Right lung (tissue), 2 donors: ENCODE measurements at regions not wholly inside any gene's neighbourhood (a gene's known extent, or its start where the extent isn't known, plus 50 kb on each side); places are given as distances from the start of the nearest gene placed in this dataset.

Experiments used
- DNase-seq, 2 donors: peaks; one replicate each; pipeline ENCODE4 v3.0.0-alpha.2; 2013

DNA sequence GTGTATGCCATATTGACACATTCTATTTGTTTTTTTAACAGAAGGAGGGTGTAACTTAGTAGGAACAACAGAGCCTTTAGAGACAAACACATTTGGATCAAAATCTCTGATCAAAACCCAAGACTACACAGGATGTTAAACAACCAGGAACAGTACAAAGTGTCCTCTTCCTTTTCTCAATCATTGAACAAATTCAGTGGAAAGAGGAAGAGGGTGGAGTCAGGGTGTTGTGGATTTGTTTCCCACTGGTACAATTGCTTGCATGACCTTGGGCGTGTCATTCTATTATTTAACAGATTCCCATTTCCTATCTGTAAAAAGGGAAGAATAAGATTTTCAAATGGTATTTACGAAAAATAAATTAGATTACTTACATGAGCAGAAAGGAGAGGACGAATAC lies 1162.8 kb upstream of the PRKX start:
- DNase-seq = no peak

DNA sequence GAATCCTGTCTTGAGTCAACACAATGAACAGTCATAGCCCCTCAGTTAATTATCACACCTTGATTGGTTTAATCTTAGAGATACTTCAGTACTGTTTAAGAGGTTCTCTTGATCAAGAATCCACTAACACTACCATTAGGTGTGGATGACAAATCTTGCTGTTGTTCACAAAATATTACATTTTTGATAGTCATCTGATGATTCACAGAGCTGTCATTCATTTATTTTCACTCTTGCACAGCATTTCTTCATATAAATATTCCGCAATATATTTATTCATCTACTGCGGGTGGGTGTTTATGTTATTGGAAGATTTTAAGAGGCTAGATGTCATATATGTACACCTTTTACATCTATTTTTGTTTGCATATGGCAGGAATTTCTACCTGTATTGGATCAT lies 1138.1 kb upstream of the PRKX start:
- DNase-seq = no peak

DNA sequence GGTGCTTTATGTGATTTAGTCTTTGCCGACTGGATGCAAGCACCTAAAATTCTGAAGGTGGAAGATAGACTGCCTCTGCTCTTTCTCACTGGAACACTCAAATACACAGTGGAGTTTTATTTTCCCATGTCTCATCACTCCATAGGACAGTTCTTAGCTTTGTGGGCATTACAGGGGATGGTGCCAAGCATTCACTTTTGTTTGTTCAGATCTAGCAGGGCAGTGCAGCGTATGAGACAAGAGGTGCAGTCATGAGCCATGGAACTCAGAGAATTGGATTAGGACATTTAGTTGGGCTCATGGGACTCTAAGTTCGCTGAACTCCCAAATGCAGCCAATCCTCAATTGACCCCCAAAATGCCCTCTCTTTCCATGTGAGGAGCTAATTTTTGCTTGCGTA lies 1136.9 kb upstream of the PRKX start:
- DNase-seq = no peak

DNA sequence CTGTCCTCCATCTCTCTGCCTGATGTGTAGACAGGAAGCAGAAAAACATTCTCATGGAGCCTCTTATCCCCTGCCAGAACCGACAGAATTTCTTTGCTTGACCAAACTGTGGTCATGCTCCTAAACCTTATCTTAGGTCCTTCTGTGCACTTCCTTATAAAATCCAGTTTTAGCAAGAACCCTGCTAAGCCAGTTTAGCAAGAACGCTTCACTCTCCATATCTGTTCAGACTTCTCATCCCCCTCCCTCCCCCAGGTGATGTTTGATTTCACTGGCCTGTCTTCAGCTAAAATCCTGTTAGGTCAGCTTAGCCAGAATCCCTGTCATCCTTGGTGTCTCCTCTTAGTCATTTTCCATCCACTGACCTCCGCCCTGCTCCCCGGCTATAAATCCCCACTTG lies 1130.9 kb upstream of the PRKX start:
- peak in 1 of 2 donors; percentile 1 for DNase-seq

DNA sequence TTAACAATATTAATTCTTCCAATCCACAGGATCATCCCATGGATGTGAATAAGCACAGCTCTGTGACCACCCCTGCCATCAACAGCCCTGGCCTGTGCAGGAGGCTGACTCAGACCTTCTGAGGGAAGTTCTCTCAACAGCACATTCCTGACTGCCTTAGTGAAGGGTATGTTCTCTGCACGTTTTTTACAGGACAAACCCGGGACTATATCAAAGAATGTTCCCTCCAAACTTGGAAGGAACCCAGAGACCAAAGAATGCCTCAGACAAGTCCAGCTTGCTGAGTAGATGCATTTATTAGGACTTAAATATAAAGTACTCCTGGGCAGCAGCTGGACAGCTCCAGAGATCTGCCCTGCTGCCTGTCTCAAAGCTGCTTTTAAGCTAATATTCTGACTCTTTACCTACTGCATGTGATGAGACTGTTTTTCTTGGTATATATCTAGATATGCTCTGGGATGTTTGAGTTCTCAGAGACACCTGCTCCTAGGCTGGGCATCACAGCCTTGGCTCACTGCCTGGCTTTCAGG lies 1127.8 kb upstream of the PRKX start:
- no peak for DNase-seq

DNA sequence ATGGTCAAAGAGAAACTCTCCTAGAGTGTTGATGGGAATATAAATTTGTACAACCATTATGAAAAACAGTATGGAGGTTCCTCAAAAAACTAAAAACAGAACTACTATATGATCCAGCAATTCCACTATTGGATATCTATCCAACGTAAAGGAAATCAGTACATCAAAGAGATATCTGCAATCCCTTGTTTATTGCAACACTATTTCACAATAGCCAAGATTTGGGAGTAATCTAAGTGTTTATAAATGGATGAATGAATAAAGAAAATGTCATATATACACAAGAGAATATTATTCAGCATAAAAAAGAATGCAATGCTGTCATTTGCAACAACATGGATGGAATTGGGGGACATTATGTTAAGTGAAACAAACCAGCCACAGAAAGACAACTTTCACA lies 1118.1 kb upstream of the PRKX start:
- DNase-seq = no peak

DNA sequence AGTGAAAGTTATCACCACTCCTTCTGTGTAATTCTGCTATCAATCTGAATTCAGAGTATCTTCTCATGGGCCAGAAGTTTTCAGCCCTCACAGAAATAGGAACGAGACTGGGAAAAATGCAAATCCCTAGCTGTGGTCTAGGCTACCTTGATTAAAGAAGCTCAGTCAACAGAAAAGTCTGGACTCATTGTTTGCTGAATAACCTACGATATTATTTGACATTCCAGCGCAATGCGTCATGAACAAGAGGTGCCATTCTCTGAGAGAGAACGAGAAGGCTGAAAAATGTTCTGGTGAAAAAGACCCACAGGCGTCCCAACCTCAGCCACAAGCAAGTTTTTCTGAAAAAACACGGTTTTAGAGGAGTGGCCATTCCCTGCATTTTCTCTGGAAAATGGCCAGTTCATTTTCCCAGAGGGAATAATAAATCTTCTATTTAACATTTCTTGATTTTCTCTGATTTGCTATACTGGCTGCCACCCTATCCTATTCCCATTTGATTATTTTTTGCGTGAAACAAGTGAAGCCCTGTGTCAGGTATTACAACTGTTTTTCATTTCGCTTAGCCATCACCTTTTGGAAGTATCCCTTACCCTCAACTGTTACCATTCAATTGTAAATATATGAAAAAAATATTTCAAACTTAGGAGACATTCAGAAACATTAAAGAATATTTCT lies 1117.6 kb upstream of the PRKX start:
- DNase-seq = peak; percentile 2 to 4

DNA sequence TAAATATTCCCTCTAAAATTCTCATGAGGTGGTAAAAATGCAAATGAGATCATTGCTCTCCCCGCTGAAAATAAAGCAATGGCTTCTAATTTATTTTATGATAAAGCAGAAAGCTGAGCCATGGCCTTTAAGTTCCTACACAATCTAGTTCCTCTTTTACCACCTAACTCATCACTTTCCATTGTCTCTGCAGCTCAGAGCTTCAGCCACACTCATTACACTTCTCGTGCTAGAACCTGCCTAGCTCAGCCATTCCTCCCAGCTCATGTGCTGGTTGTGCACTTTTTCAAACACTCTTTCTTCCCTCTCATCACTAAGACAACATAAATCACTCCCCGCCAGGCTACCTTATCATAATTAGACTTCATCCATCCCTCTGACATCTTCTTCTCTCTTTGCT lies 1112.1 kb upstream of the PRKX start:
- no peak for DNase-seq

DNA sequence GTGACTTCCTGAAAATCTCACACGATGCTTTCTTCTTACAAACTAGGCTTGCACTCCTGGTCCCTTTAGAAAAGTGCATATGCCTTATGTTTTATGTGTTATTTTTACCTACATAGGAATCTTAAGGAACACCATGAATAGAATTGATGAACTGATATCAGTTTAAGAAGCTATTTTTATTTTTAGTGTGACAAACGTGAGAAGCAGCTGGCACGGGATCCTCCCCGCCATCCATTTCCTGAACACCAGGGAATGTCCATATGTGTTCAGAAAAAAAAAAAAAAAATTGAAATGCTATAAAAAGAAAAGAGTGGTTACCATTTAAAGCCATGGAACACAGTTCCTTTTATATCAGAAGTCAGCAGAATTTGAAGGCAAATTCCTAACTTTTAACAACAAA lies 1096.1 kb upstream of the PRKX start:
- DNase-seq = no peak

DNA sequence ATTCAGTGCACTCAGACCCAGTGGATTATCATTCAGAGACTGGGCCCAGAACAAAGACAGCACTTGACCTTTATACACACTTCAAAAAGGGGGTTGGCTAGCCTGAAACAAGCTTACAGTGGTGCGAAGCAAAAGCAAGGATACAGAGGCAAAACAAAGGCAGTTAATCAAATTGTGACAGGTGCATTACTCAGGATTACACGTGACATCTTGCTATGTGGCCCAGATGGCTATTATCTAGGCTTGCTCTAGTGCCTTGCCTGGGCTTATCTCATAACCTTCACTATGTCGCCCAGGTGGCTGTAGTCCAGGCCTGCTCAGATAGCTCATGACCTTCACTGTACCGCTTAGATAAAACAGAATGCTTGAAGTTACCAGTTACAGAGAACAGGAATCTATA lies 1092.1 kb upstream of the PRKX start:
- no peak for DNase-seq

DNA sequence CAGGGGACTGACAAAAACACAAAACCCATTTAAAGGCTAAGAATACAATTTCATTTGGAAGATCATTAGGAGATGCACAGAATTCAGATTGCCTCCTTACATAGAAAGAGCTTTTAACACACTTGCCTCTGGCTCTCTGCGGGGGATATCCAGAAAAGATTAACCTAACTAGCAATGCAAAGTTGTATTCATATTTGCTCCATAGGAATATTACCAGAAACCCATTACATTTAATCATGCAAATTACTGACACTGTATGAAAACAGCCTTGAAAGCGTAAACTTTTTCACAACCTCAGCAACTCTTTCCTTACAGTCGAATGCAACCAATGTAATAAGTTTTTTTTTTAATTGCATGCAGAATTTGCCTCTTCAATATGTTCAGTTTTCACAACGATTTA lies 1087.3 kb upstream of the PRKX start:
- no peak for DNase-seq

DNA sequence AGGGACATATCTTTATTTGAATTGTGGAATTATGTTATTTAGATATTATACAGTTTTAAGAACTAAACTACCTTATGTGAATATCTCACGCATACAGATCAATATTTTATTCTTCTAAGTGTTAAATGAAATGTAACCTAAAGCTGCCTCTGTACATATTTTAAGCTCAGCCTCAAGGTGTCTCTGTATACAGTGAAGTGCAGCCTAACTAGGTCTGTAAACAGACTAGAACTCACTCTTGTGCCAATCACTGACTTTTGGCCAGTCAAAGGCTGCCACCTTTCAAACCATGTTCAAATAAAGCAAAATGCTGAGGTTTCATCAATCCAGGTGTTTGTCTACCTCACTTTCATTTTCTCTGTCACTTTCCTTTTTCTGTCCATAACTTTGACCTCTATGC lies 1074.5 kb upstream of the PRKX start:
- DNase-seq = no peak

DNA sequence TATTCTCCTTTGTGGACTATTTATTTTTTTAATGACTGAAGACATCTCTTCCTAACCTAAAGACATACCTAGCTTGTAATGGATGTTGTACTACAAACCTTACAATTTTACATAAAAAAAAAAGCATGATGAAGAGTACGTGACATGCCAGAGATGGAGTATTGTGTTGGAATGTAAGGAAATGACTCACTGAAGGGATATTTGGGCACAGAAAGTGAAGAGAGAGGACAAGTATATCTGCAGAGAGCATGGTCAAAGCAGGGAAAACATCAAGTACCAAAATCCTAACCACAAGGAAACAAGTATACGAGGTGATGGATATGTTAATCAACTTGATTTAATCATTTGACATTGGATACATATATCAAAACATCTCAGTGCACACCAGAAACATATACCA lies 1051.4 kb upstream of the PRKX start:
- no peak for DNase-seq

DNA sequence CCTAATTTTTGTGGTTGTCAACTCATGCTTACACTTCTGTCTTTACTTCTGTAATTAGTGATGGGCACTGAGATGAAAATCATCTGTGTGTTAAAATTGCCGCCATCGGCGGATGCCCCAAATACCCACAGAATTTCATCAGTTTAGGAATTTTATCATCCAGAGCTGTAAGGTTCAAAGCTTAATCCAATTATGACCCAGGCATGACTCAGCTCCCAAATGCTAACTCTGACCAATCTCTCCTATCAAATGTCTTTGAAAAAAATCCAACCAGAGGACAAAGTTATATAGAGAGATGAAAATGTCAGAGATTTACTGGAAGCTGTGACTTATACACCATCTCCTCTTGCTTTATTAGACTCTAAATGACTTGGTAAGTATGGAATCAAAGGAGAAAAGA lies 1048.7 kb upstream of the PRKX start:
- DNase-seq = no peak

DNA sequence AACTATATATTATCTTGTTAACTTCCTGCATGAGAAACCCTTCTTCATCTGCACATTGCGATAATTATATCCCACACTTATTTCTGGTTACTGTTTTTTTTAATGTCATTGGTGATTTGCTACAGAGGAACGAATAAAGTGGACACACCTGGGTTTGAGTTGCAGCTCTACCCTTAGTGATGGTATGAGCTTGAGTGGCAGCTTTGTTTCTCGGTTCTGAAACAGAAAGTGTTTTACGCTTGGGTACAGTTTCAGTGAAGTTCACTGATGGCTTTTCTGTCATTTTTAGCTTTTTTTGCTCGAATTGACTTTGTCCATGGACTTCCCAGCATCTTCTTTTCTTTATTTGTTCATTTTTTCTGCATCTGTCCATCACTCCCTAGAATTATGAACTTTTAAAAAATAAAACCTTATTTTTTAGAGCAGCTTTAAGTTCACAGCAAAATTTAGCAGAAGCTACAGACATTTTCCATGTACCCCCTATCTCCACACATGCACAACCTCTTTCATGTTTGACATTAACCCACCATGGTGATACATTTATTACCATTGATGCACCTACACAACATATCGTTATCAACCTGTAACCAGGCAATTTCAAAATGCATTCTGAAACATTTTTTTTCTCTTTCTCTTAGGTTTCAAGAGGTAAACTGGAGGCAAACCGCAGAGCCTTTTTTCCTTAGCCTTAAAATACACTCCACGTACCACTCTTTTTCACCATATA lies 1041.6 kb upstream of the PRKX start:
- no peak for DNase-seq

DNA sequence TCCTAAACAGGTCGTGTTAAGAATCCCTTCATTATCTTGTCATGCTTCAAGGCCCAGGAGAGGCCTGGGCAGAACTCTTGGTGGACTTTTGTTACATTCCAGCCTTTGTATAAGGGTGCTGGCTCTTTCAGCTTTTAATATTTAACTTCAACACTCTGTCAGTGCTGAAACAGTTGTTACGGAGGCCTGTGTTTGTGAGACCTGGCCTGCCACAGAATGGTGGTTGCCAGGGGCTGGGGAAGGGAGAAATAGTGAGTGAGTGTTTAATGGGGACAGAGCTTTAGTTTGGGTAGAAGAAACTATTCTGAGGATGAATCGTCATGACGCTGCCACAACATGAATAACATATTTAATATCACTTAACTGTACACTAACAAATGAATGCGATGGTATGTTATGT lies 1027.6 kb upstream of the PRKX start:
- no peak for DNase-seq

DNA sequence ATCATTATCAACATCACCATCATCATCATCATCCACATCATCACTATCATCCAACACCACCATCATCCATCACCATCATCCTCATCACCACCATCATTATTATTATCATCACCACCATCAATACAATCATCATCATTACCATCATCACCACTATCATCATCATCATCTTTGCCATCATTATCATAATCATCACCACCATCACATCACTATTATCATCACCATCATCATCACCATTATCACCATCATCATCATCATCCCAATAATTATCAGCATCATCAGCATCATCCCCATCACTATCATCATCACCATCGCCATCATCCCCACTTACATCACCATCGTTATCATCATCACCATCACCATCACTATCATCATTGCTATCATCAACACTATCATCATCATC lies 1021.9 kb upstream of the PRKX start:
- DNase-seq = no peak

DNA sequence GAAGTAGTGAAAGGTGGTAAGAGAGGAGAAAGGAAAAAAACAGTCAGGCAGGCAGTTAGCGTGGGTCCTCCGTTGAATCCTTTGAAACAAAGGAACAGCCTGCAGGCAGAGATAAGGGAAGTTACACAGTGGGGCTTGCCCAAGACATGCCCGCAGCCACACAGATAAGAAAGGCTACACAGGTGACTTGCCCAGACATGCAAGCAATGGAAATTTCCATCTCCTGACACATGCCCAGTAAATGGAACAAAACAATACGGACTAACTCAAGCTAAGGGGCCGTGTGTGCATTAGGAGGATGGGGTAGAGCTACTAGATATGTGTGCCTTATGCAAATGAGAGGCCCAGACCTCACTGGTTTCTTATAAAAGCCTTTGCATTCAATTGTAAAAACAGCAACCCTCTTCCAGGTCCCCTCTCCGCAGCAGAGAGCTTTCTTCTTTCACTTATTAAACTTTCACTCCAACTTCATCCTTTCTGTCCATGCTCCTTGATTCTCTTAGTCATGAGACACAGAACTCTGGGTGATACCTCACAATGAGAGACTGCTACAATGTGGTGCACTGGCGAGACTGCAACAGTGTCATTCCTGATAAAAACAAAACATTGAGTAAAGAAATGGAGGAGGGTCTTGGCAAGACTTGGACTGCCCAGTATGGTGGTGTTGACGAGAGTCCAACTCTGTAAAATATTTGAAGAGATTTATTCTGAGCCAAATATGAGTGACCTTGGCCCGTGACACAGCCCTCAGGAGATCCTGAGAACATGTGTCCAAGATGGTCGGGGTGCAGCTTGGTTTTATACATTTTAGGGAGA lies 997.4 kb upstream of the PRKX start:
- no peak for DNase-seq

DNA sequence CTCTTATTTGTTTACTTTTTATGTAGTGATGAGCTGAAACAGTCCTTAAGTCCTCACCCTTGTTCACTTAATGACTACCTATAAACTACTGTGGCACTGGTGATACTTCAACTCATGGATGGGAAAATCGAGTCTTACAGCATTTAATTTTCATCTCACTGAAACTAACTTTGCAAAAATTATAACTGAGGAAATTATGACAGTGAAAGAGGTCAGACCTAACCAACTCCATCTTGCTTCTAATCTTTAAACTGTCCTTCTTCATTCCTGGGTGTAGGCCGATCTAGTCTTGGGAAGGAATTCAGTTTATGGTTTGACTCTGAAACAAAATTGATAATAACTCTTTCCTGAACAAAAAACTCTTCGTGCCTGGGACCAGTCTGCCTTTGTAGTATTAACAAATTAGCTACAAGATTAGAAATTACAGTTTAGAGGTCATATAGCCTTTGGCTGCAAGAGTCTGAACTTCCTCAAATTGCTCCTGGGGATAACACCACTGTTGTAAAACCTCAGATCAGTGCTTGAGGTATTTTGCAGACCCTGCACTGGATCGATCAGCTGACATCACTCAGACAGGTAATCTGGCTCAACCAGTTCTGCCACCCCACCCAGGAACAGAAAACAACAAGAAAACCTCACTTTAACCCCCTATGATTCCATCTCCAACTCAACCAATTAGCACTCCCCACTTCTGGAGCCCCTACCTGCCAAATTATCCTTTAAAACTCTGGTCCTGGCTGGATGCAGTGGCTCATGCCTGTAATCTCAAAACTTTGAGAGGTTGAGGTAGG lies 995.7 kb upstream of the PRKX start:
- DNase-seq = no peak

DNA sequence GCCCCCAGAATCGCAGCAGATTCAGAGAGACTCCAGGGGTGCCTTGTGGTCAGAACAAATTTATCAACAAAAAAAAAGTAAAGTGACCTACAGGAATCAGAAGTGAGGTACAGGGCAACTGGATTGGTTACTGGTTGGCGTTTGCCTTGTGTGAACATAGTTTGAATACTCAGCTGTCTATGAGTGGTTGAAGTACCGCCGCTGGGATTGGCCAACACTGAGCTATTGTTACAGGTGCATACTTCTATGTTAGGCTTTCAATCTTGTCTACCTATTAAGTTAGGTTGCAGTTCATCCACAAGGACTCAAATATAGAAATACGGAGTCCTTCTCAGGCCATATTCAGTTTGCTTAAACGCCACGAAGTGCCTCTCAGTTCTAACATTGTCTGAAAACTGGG lies 993.5 kb upstream of the PRKX start:
- DNase-seq = no peak

DNA sequence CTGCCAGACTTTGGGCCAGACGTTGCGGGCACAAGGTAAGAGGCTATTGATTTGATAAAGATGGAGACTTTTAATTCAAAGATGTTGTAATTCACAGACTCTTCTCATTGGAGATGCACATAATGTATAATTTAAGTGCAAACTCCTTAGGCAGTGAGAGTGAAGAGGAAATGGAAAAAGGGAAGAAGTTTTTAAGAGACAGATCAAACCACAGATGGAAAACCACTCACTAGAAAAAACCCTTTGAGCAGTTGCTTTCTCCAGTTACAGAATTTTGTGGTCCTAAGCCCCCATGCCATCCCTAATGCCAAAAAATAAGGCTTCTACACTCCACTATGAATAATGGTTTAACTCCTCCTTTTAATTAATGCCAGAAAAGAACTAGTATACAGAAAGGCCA lies 977.1 kb upstream of the PRKX start:
- DNase-seq = no peak

DNA sequence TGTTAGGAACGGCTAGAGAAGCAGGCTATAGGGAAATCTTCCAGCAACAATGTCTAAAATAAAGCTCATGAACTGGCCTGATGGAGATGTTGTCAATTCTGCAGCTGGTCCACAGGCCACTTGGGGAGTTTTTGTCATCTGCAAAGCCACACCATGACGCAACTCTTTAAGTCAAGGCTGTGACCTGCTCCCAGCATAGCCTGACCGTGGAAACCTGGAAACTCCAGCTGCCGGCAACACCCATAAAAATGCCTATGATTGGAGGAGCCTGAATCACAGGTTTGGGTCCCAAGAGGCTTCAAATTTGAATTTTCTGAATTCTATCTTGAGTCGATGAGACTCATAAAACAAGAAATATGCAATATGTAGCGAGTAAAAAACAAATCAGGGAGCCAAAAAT lies 969.2 kb upstream of the PRKX start:
- no peak for DNase-seq
